ENCODE measurements at regions not wholly inside any gene's neighbourhood (a gene's known extent, or its start where the extent isn't known, plus 50 kb on each side); places are given as distances from the start of the nearest gene placed in this dataset.

GRCh38 chr4:11485926-11486325 lies 57.2 kb upstream of the HS3ST1 start:
- TF ChIP-seq POLR2AphosphoS5 (IDR thresholded peaks at IDR 0.05) (no peak), RAD21 (conservative IDR thresholded peaks at IDR 0.05) (no peak), CTCF (IDR thresholded peaks at IDR 0.05; ENCODE audit: poor library complexity, severe bottlenecking) (no peak), EZH2 (IDR thresholded peaks at IDR 0.05; ENCODE audit: borderline replicate concordance, insufficient read depth, low read length, poor library complexity, severe bottlenecking) (no peak)
